Upper lobe of left lung (tissue), 4 donors: ENCODE measurements at regions not wholly inside any gene's neighbourhood (a gene's known extent, or its start where the extent isn't known, plus 50 kb on each side); places are given as distances from the start of the nearest gene placed in this dataset.

ENCODE experiments used
- POLR2A ChIP-seq, 4 donors: fragments of 450-650 bp; IDR thresholded peaks; one replicate each; pipeline ENCODE4 v1.5.1; 2016 to 2017; ENCODE audit warnings: antibody characterized with exemption in 4 of 4, mild to moderate bottlenecking in 2 of 4
- TF ChIP-seq, protein P1 (sequence below), 6 experiments: fragments of 450-650 bp in 4 of 6; fragments of 200-600 bp in 2 of 6; sonication (generic) in 2 of 6; IDR thresholded peaks; one replicate each; pipeline ENCODE4 v1.5.1; 2016 to 2019; ENCODE audit warnings: antibody characterized with exemption in 6 of 6

DNA sequence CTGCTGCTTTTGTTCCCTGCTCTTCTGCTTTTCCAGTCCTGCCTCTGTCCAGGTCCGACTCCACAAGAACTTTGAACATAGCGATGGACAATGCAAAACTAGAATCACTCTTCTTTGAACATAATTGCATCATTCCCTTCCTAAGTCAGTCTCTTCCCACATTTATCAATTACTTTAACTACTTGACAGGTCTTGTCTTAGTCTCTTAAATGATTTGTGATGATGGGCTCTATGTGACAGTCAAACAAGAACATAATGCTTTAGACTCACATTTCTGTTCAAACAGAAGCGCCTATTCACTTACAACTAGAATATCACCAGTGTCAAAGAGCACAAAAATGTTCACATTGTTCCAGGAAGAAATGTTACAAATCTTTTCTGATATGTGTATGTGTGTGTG is 278.1 kb downstream of the SH3GL2 start:
- TF ChIP-seq, protein P1, sequence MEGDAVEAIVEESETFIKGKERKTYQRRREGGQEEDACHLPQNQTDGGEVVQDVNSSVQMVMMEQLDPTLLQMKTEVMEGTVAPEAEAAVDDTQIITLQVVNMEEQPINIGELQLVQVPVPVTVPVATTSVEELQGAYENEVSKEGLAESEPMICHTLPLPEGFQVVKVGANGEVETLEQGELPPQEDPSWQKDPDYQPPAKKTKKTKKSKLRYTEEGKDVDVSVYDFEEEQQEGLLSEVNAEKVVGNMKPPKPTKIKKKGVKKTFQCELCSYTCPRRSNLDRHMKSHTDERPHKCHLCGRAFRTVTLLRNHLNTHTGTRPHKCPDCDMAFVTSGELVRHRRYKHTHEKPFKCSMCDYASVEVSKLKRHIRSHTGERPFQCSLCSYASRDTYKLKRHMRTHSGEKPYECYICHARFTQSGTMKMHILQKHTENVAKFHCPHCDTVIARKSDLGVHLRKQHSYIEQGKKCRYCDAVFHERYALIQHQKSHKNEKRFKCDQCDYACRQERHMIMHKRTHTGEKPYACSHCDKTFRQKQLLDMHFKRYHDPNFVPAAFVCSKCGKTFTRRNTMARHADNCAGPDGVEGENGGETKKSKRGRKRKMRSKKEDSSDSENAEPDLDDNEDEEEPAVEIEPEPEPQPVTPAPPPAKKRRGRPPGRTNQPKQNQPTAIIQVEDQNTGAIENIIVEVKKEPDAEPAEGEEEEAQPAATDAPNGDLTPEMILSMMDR (IDR thresholded peaks at IDR 0.05): no peak
- no peak for TF ChIP-seq POLR2A (IDR thresholded peaks at IDR 0.05)
